HG03521 (cell line): ENCODE measurements at regions not wholly inside any gene's neighbourhood (a gene's known extent, or its start where the extent isn't known, plus 50 kb on each side); places are given as distances from the start of the nearest gene placed in this dataset.

Experiments
- ATAC-seq: cut with Tn5 transposase; IDR thresholded peaks from one replicate; pipeline ENCODE4 v1.9.1; 2021; ENCODE audit warnings: mild to moderate bottlenecking, moderate library complexity; ENCODE audit not compliant: unreplicated experiment

GRCh38 chr13:85498774-85499173, 300.4 kb downstream of the SLITRK6 start:
- ATAC-seq, result no peak

- no peak for ATAC-seq
Measured at GRCh38 chr13:85497652-85498051, 301.6 kb downstream of the SLITRK6 start.

DNA sequence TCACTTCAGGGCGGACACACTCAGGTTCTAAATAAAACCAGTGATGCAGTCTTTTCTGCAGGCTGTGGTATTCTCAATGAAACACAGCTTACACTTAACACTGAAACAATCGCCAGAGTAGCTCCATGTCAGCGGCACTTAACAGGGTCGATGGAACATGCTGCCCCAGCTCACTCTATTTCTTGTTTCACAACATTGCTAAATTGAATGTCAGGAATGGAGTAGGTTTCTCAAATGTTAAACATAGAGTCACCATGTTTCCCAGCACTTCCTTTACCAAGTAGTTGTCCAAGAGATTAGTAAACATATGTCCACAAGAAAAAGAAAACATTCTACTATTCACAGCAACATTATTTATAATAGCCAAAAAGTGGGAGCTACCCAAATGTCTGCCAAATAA, 306.9 kb downstream of the SLITRK6 start:
- ATAC-seq, result no peak

GRCh38 chr13:85486663-85487062, 312.6 kb downstream of the SLITRK6 start:
- no peak for ATAC-seq

GRCh38 chr13:85473144-85473543, 326.1 kb downstream of the SLITRK6 start:
- no peak for ATAC-seq

- ATAC-seq, result no peak
Measured at GRCh38 chr13:85469320-85469719, 329.9 kb downstream of the SLITRK6 start.

- ATAC-seq, result no peak
Measured at GRCh38 chr13:85462792-85463425, 336.3 kb downstream of the SLITRK6 start.

GRCh38 chr13:85461621-85462020, 337.6 kb downstream of the SLITRK6 start:
- ATAC-seq, result no peak

DNA sequence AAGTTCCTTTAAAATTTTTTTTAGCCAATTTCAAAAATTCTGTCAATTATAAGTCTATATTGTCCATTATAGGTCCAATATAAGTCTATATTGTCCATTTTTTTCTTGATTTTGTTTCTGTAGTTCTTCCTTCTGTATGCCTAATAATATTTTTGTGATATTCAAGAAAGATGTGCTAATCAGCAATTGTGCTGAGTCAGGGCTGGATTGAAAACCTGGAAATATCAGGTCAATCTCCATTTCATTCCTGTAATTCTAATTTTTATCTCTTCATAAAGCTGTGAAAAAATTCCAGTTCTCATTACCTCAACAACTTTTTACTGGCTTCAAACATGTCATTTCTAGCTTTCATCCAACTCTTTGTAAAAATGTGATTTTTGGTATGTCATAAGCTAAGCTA, 353.7 kb downstream of the SLITRK6 start:
- ATAC-seq, result no peak

GRCh38 chr13:85441975-85442374, 357.2 kb downstream of the SLITRK6 start:
- ATAC-seq, result no peak

DNA sequence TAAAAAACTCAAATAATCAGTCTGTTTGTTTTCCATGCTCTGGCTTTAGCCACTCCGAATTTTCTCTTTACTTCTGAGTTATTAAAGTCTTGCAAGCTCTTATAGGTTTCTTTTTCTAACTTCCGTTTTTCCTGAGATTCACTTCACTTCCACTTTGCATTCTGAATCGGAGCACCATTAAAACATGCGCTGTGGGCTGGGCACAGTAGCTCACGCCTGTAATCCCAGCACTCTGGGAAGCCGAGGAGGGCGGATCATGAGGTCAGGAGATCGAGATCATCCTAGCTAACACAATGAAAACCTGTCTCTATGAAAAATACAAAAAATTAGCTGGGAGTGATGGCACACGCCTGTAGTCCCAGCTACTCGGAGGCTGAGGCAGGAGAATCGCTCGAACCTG, 357.9 kb downstream of the SLITRK6 start:
- no peak for ATAC-seq

GRCh38 chr13:85436029-85436428, 363.2 kb downstream of the SLITRK6 start:
- ATAC-seq, result no peak

DNA sequence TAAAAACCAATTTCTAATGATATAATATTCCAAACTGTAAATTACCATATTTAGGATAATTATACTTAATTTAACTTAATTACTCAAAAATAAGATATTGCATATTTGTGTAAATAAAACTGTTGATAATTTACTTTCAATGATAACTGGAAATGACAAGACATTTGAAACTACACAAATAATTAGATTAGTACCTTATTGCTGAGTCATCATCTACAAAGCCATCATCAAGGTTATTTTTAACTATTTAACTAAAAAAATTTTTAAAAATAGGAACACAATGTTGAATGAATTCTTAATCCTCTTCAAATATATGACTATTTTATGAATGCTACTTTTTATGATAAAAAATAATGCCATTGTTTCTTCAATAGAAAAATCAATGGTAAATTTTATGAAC, 364.3 kb downstream of the SLITRK6 start:
- no peak for ATAC-seq

DNA sequence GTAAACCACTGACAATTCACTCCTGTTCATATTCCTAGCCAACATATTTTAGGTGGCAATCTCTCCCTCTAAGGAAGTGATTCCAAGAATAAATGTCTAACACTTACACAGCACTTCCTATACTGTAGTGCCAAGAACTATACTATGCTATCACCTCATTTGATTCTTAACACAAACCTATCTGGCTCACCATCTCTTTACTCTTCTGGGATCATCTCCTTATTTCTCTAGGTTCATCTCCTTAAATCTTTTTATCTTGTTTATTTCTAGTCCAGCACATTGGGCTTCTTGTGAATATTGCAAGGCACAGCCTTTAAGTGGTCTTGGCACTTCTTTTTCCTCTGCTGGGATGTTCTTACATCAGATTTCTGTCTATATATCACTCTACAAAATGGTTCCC, 366.3 kb downstream of the SLITRK6 start:
- no peak for ATAC-seq

GRCh38 chr13:85431720-85432119, 367.5 kb downstream of the SLITRK6 start:
- ATAC-seq, result no peak

GRCh38 chr13:85430216-85430794, 368.9 kb downstream of the SLITRK6 start:
- ATAC-seq, result no peak

GRCh38 chr13:85427416-85427815, 371.8 kb downstream of the SLITRK6 start:
- no peak for ATAC-seq

DNA sequence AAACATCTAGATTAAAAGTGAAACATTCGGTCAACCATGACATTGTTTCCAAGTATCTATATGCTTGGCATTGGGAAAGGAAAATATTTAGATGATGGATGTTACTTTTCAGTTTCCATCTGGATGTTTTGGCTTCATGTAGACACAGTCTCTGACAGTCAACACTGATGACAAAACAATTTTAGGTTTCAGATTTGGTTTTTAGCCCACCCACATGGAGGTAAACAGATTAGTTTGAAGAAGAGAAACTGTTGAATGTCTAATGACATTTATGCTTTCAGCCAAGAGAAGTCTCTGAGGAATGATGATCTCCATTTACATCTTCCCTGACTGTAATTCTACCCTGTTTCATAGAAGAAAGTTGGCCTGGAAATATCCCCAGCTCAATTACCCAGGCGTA, 379.1 kb downstream of the SLITRK6 start:
- no peak for ATAC-seq

- ATAC-seq, result no peak
Measured at GRCh38 chr13:85419611-85420010, 379.6 kb downstream of the SLITRK6 start.

DNA sequence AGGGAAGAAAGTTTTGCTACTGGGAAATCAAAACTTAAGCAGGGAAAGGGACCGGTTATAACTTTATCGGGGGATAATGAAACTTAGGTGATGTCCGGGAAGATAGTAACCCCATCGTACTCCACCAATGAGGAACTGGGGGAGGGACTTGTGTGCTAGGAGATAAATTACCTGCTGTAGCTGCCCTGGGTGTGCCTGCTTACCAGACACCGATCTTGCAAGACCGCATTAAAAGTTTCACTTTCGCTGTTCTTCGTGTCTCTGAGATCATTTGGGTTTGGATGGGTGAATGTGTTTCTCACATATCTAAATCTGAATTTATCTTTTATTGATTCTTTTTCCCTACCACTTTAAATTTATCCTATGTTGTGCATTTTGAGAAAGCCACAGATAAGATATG, 381.4 kb downstream of the SLITRK6 start:
- ATAC-seq, result no peak

- ATAC-seq, result no peak
Measured at GRCh38 chr13:85413664-85414063, 385.6 kb downstream of the SLITRK6 start.

DNA sequence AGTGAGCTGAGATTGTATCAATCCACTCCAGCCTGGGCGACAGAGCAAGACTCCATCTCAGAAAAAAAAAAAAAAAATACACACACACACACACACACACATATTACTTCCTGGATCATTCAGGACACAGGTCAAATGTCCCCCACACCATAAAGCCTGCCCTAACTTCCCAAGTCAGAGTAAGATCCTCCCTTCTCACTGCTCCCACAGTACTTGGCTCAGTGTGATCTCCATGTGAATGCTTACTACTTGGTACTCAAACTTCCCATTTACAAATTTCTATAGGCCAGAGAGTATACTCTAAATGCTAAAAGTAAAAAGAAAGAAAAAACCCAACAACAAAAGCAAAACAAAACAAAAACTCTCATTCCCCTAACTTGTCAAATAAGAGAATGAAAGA, 386.8 kb downstream of the SLITRK6 start:
- ATAC-seq, result no peak

DNA sequence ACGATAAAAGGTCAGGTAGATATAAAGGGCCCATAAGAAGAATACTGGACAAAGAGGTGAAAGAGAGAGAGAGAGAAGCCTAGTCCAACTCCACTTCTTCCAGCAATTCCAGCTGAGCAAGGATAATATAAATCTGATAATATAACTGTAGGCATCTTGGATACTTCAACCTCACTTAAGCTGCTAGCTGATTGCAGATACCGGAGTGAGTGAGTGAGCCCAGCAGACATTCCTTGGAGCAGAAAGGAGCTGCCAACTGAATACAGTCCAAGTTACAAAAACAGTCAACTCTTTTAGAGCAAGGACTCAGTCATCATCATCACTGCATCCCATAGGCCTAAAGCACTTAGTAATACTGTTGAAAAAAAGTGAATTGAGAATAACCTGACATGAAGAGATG, 387.6 kb downstream of the SLITRK6 start:
- no peak for ATAC-seq
